Neural cell (in vitro differentiated cells): ENCODE measurements at regions not wholly inside any gene's neighbourhood (a gene's known extent, or its start where the extent isn't known, plus 50 kb on each side); places are given as distances from the start of the nearest gene placed in this dataset.
"Not testable (repeated sequence)": the region's sequence is repeated elsewhere in the genome, so short reads cannot be mapped to it uniquely, and the experiment has no call there.

Source experiments
- H2AFZ ChIP-seq: fragments of 200-600, 300-800 bp; sonication (generic), shearing (Covaris generic); 2 replicates; pipeline ENCODE4 v1.6.0; 2014; ENCODE audit warnings: low read depth, mild to moderate bottlenecking, antibody characterized with exemption, low read length, moderate library complexity
- H3F3A ChIP-seq: fragments of 200-600 bp; shearing (Covaris generic); 2 replicates; pipeline ENCODE4 v1.6.1; 2016; ENCODE audit warnings: mild to moderate bottlenecking, moderate library complexity, mixed read lengths, antibody characterized with exemption, low read length; ENCODE audit not compliant: insufficient read depth, poor library complexity, severe bottlenecking
- H3K27ac ChIP-seq: fragments of 200-600, 300-800 bp; sonication (generic), shearing (Covaris generic); 2 replicates; pipeline ENCODE4 v1.5.1; 2014; ENCODE audit warnings: mild to moderate bottlenecking, low read length, moderate library complexity
- H3K27me3 ChIP-seq: fragments of 300-800, 200-600 bp; sonication (generic), shearing (Covaris generic); 2 replicates; pipeline ENCODE4 v1.6.0; 2014; ENCODE audit warnings: mild to moderate bottlenecking, low read depth, low read length, moderate library complexity; ENCODE audit not compliant: insufficient read depth
- H3K36me3 ChIP-seq: fragments of 300-800, 200-600 bp; sonication (generic), shearing (Covaris generic); 2 replicates; pipeline ENCODE4 v1.5.1; 2014; ENCODE audit warnings: mild to moderate bottlenecking, antibody characterized with exemption, low read length, moderate library complexity; ENCODE audit not compliant: insufficient read depth
- H3K4me2 ChIP-seq: fragments of 300-800, 200-600 bp; sonication (generic), shearing (Covaris generic); 2 replicates; pipeline ENCODE4 v1.6.0; 2014; ENCODE audit warnings: mild to moderate bottlenecking, low read length
- H3K4me3 ChIP-seq: fragments of 300-800, 200-600 bp; sonication (generic), shearing (Covaris generic); 2 replicates; pipeline ENCODE4 v1.5.1; 2014; ENCODE audit warnings: mild to moderate bottlenecking, low read length, moderate library complexity
- H3K79me2 ChIP-seq: fragments of 200-600 bp; shearing (Covaris generic); replicated peaks from 2 replicates; pipeline ENCODE4 v1.6.0; 2014; ENCODE audit warnings: mild to moderate bottlenecking, low read length, moderate library complexity; ENCODE audit not compliant: insufficient read depth
- H3K9ac ChIP-seq: fragments of 300-800, 200-600 bp; sonication (generic), shearing (Covaris generic); 2 replicates; pipeline ENCODE4 v1.6.1; 2016; ENCODE audit warnings: mild to moderate bottlenecking, low read length, mixed read lengths
- H3K9me2 ChIP-seq: fragments of 200-600 bp; shearing (Covaris generic); 2 replicates; pipeline ENCODE4 v1.6.1; 2016; ENCODE audit warnings: mild to moderate bottlenecking, low read length, mixed read lengths; ENCODE audit not compliant: insufficient read depth
- H3K9me3 ChIP-seq: fragments of 200-600, 300-800 bp; sonication (generic), shearing (Covaris generic); 2 replicates; pipeline ENCODE4 v1.6.1; 2016; ENCODE audit warnings: mild to moderate bottlenecking, mixed run types, low read length, moderate library complexity, mixed read lengths
- H4K20me1 ChIP-seq: fragments of 200-600 bp; shearing (Covaris generic); 2 replicates; pipeline ENCODE4 v1.6.1; 2016; ENCODE audit warnings: mild to moderate bottlenecking, mixed run types; ENCODE audit not compliant: insufficient read depth
- EP300 ChIP-seq: fragments of 450-650 bp; conservative IDR thresholded peaks from 2 replicates; pipeline ENCODE4 v1.6.1; 2014; ENCODE audit warnings: antibody characterized with exemption, mild to moderate bottlenecking, moderate library complexity; ENCODE audit not compliant: poor library complexity, severe bottlenecking
- EZH2 ChIP-seq: fragments of 200-600, 300-800 bp; shearing (Covaris generic), sonication (generic); IDR thresholded peaks from 2 replicates; pipeline ENCODE4 v1.6.1; 2014; ENCODE audit warnings: antibody characterized with exemption, low read length, borderline replicate concordance, mild to moderate bottlenecking; ENCODE audit not compliant: insufficient read depth, poor library complexity, severe bottlenecking
- MXI1 ChIP-seq: fragments of 450-650 bp; conservative IDR thresholded peaks from 2 replicates; pipeline ENCODE4 v1.6.1; 2014; ENCODE audit warnings: antibody characterized with exemption, mild to moderate bottlenecking; ENCODE audit not compliant: poor library complexity, severe bottlenecking
- POLR2AphosphoS5 ChIP-seq: IDR thresholded peaks from 2 replicates; pipeline ENCODE4 v1.6.1; 2012
- RAD21 ChIP-seq: fragments of 450-650 bp; conservative IDR thresholded peaks from 2 replicates; pipeline ENCODE4 v1.6.1; 2014; ENCODE audit warnings: antibody characterized with exemption, mild to moderate bottlenecking, moderate library complexity
- SMC3 ChIP-seq: fragments of 450-650 bp; conservative IDR thresholded peaks from 2 replicates; pipeline ENCODE4 v1.6.1; 2014; ENCODE audit warnings: antibody characterized with exemption, mild to moderate bottlenecking, moderate library complexity; ENCODE audit not compliant: poor library complexity
- TAF1 ChIP-seq: IDR thresholded peaks from 2 replicates; pipeline ENCODE4 v1.6.1; 2012; ENCODE audit warnings: low read depth
- TF ChIP-seq, protein P1 (sequence below): fragments of 450-650 bp; IDR thresholded peaks from 2 replicates; pipeline ENCODE4 v1.5.1; 2014; ENCODE audit warnings: antibody characterized with exemption, mild to moderate bottlenecking, moderate library complexity; ENCODE audit not compliant: poor library complexity, severe bottlenecking
- TF ChIP-seq, protein P2 (sequence below): IDR thresholded peaks from 2 replicates; pipeline ENCODE4 v1.6.1; 2012; ENCODE audit warnings: borderline replicate concordance

DNA sequence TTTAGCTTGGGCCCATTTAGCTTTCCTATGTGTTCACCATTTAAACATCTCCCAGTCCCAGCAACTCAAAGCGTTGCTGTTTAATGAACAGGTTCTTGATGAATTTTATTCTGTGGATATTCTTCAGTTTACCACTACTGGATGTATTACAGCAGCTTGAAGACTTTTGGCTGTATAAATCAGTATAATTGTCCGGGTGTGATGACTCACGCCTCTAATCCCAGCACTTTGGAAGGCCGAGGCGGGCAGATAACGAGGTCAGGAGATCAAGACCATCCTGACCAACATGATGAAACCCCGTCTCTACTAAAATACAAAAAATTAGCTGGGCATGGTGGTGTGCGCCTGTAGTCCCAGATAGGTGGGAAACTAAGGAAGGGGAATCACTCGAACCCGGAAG, 1286.7 kb upstream of the EYS start:
- not testable (repeated sequence) for H3K4me2 ChIP-seq, H3K9ac ChIP-seq, H3K9me3 ChIP-seq, H3K79me2 ChIP-seq, H3K9me2 ChIP-seq, H3K27me3 ChIP-seq, H3K27ac ChIP-seq, H3F3A ChIP-seq, H4K20me1 ChIP-seq, H3K36me3 ChIP-seq, H3K4me3 ChIP-seq, H2AFZ ChIP-seq

DNA sequence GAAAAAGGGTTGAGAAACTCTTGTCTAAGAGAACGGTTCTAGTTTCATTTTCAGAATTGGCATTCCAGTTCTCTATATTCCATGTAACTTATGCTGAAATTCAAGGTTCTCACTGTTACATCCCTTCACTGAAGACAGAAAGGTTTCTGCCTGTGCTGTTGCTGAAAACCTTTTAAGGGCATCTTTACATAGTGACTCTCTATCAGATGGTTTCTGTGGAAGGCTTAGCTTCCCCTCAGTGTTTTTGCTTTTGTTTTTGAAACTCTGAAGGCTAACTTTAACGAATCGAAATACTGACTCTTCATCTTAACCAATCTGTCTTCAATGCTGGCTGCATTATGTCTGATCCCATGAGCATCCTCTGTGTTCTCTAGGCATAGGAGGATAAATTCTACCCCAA, 1286.2 kb upstream of the EYS start:
- H2AFZ ChIP-seq, result no peak overlapping the region
- H3K9ac ChIP-seq, result no peak overlapping the region
- no peaks in the 10 kb centered on the region for H3K9me2 ChIP-seq
- no peaks in the 10 kb centered on the region for H4K20me1 ChIP-seq
- no peak overlapping the region for H3K4me3 ChIP-seq
- no peaks in the 10 kb centered on the region for H3K9me3 ChIP-seq
- TF ChIP-seq POLR2AphosphoS5 (no peak), EP300 (no peak), RAD21 (no peak)
- TF ChIP-seq, protein P1, sequence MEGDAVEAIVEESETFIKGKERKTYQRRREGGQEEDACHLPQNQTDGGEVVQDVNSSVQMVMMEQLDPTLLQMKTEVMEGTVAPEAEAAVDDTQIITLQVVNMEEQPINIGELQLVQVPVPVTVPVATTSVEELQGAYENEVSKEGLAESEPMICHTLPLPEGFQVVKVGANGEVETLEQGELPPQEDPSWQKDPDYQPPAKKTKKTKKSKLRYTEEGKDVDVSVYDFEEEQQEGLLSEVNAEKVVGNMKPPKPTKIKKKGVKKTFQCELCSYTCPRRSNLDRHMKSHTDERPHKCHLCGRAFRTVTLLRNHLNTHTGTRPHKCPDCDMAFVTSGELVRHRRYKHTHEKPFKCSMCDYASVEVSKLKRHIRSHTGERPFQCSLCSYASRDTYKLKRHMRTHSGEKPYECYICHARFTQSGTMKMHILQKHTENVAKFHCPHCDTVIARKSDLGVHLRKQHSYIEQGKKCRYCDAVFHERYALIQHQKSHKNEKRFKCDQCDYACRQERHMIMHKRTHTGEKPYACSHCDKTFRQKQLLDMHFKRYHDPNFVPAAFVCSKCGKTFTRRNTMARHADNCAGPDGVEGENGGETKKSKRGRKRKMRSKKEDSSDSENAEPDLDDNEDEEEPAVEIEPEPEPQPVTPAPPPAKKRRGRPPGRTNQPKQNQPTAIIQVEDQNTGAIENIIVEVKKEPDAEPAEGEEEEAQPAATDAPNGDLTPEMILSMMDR, result no peak
- no peak overlapping the region for H3K27ac ChIP-seq
- H3K4me2 ChIP-seq, result no peak overlapping the region
- H3K36me3 ChIP-seq, result no peaks in the 10 kb centered on the region
- H3K79me2 ChIP-seq, result no peaks in the 10 kb centered on the region
- no peaks in the 10 kb centered on the region for H3F3A ChIP-seq
- no peaks in the 10 kb centered on the region for H3K27me3 ChIP-seq

DNA sequence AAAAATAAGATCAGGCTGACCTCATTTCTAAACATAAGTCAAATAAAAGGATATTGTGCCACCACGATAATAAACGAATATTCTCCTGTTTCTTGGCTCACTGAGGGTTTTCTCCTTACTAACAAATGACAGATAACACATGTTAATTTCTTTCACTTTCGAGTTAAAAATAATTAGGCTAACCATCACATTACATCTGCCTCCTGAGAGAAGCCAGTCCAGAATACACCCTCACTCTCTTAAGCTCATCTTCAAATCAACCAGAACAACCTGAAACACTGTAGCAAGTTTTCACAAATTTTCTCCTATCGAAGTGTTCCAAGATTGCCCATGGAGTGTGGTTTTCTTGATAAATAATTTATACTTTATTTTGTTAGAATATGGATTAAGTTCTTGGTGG, 1285.6 kb upstream of the EYS start:
- Histone ChIP-seq H3K4me2 (no peak overlapping the region), H3K27ac (no peak overlapping the region), H3K36me3 (no peaks in the 10 kb centered on the region), H3K9me3 (no peaks in the 10 kb centered on the region), H3K79me2 (no peaks in the 10 kb centered on the region), H3K27me3 (no peaks in the 10 kb centered on the region), H2AFZ (no peak overlapping the region), H4K20me1 (no peaks in the 10 kb centered on the region), H3K9ac (no peak overlapping the region), H3F3A (no peaks in the 10 kb centered on the region), H3K4me3 (no peak overlapping the region), H3K9me2 (no peaks in the 10 kb centered on the region)
- TF ChIP-seq, protein P2, sequence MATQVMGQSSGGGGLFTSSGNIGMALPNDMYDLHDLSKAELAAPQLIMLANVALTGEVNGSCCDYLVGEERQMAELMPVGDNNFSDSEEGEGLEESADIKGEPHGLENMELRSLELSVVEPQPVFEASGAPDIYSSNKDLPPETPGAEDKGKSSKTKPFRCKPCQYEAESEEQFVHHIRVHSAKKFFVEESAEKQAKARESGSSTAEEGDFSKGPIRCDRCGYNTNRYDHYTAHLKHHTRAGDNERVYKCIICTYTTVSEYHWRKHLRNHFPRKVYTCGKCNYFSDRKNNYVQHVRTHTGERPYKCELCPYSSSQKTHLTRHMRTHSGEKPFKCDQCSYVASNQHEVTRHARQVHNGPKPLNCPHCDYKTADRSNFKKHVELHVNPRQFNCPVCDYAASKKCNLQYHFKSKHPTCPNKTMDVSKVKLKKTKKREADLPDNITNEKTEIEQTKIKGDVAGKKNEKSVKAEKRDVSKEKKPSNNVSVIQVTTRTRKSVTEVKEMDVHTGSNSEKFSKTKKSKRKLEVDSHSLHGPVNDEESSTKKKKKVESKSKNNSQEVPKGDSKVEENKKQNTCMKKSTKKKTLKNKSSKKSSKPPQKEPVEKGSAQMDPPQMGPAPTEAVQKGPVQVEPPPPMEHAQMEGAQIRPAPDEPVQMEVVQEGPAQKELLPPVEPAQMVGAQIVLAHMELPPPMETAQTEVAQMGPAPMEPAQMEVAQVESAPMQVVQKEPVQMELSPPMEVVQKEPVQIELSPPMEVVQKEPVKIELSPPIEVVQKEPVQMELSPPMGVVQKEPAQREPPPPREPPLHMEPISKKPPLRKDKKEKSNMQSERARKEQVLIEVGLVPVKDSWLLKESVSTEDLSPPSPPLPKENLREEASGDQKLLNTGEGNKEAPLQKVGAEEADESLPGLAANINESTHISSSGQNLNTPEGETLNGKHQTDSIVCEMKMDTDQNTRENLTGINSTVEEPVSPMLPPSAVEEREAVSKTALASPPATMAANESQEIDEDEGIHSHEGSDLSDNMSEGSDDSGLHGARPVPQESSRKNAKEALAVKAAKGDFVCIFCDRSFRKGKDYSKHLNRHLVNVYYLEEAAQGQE, result no peak
- TF ChIP-seq SMC3 (no peak), POLR2AphosphoS5 (no peak), EP300 (no peak), RAD21 (no peak), MXI1 (no peak), TAF1 (no peak), EZH2 (no peak)
- TF ChIP-seq, protein P1, result no peak
